ENCODE measurements at regions not wholly inside any gene's neighbourhood (a gene's known extent, or its start where the extent isn't known, plus 50 kb on each side); places are given as distances from the start of the nearest gene placed in this dataset.

GRCh38 chr20:56857950-56858349 is 228.8 kb downstream of the TFAP2C start:
- no peak for TF ChIP-seq POLR2A (IDR thresholded peaks at IDR 0.05)
- TF ChIP-seq CTCF (IDR thresholded peaks at IDR 0.05) = no peak
- TF ChIP-seq POLR2AphosphoS5 (IDR thresholded peaks at IDR 0.05) = no peak
